T-cell (primary cell): ENCODE measurements at regions not wholly inside any gene's neighbourhood (a gene's known extent, or its start where the extent isn't known, plus 50 kb on each side); places are given as distances from the start of the nearest gene placed in this dataset.

Experiments used
- ATAC-seq, 4 experiments: fragments of 200-7000 bp in 3 of 4; fragments of 150-1000 bp in 1 of 4; cut with Tn5 transposase; replicated peaks in 1 of 4; 1 replicate in 3 of 4; 2 replicates in 1 of 4; pipeline ENCODE4 v1.10.0; 2021; ENCODE audit warnings: moderate library complexity in 3 of 4, mild to moderate bottlenecking in 2 of 4, moderate number of reproducible peaks in 1 of 4
- CTCF ChIA-PET, 2 donors: fragments of 300-600 bp; sonication (Branson Sonifier 250); formaldehyde crosslinking; loops; one replicate each; lab custom pipeline; 2022; ENCODE audit warnings: antibody characterized with exemption in 2 of 2; lab: Charles Lee
- POLR2A ChIA-PET, 2 donors: fragments of 300-600 bp; sonication (Branson Sonifier 250); formaldehyde crosslinking; loops; one replicate each; lab custom pipeline; 2022; ENCODE audit warnings: antibody characterized with exemption in 2 of 2; lab: Charles Lee
- DNase-seq, 35 experiments: peaks; one replicate each; pipeline versions ENCODE4 v3.0.0 to v3.0.0-alpha.2; 2013 to 2023
- H3K27ac ChIP-seq: one replicate; pipeline ENCODE4 v1.5.1; 2013; ENCODE audit warnings: low read length
- H3K27me3 ChIP-seq, 2 experiments: replicated peaks in 1 of 2; 1 replicate in 1 of 2; 2 replicates in 1 of 2; pipeline versions ENCODE4 v1.6.1 to v1.7.0; 2013; ENCODE audit warnings: low read length in 1 of 2, mixed read lengths in 1 of 2; ENCODE audit not compliant: control insufficient read depth in 2 of 2, insufficient read depth in 2 of 2; ENCODE audit errors: extremely low read depth in 1 of 2
- H3K36me3 ChIP-seq, 2 donors: 1 replicate in 1 of 2; 2 replicates in 1 of 2; pipeline versions ENCODE4 v1.6.1 to v1.7.0; 2013; ENCODE audit warnings: low read length in 1 of 2; ENCODE audit not compliant: control insufficient read depth in 2 of 2, insufficient read depth in 1 of 2; ENCODE audit errors: extremely low read depth in 1 of 2
- H3K4me1 ChIP-seq, 2 experiments: 1 replicate in 1 of 2; 2 replicates in 1 of 2; pipeline versions ENCODE4 v1.6.1 to v1.7.0; 2013; ENCODE audit warnings: low read length in 2 of 2, mixed read lengths in 1 of 2; ENCODE audit not compliant: insufficient read depth in 2 of 2, control insufficient read depth in 1 of 2; ENCODE audit errors: extremely low read depth in 1 of 2
- H3K4me3 ChIP-seq, 2 donors: 1 replicate in 1 of 2; 2 replicates in 1 of 2; pipeline versions ENCODE4 v1.5.1 to v1.7.0; 2013; ENCODE audit warnings: mild to moderate bottlenecking in 2 of 2, low read length in 1 of 2, moderate library complexity in 1 of 2; ENCODE audit not compliant: control insufficient read depth in 1 of 2; ENCODE audit errors: extremely low read depth in 1 of 2
- H3K9me3 ChIP-seq: 2 replicates; pipeline ENCODE4 v1.7.0; 2013
- H3K27ac Mint-ChIP-seq, 2 donors: one replicate each; pipeline ENCODE4 v1.8.0; 2020 to 2021; ENCODE audit warnings: mild to moderate bottlenecking in 2 of 2, mixed read lengths in 2 of 2
- H3K27me3 Mint-ChIP-seq, 2 donors: one replicate each; pipeline ENCODE4 v1.8.0; 2021 to 2022; ENCODE audit warnings: mixed read lengths in 2 of 2
- H3K36me3 Mint-ChIP-seq: one replicate; pipeline ENCODE4 v1.8.0; 2021; ENCODE audit warnings: mixed read lengths
- H3K4me1 Mint-ChIP-seq, 3 donors: one replicate each; pipeline ENCODE4 v1.8.0; 2020 to 2022; ENCODE audit warnings: mixed read lengths in 3 of 3, mild to moderate bottlenecking in 1 of 3
- H3K4me3 Mint-ChIP-seq, 3 donors: one replicate each; pipeline ENCODE4 v1.8.0; 2020 to 2022; ENCODE audit warnings: mild to moderate bottlenecking in 3 of 3, mixed read lengths in 3 of 3, moderate library complexity in 3 of 3
- H3K9me3 Mint-ChIP-seq, 3 donors: one replicate each; pipeline ENCODE4 v1.8.0; 2020 to 2022; ENCODE audit warnings: mixed read lengths in 3 of 3
- WGBS: methylation state at CpG from one replicate; pipeline ENCODE4 v1.1.5; 2013; ENCODE audit warnings: missing lambda C conversion rate; ENCODE audit not compliant: insufficient coverage; 5-methylcytosine and 5-hydroxymethylcytosine counted together

- Mint-ChIP-seq H3K36me3 (no peaks in the 10 kb centered on the region), H3K4me3 (no peak overlapping the region), H3K9me3 (peaks cover 3 to 22% (median 9%) of the 10 kb centered on the region in 3 donors), H3K4me1 (no peaks in the 10 kb centered on the region), H3K27ac (no peak overlapping the region), H3K27me3 (no peaks in the 10 kb centered on the region)
- no peaks in the 10 kb centered on the region for H3K27me3 ChIP-seq
- H3K4me1 ChIP-seq = no peaks in the 10 kb centered on the region
- no CpG with 5 or more reads among the region's 4 CpGs for WGBS
- CTCF ChIA-PET = no interaction called here
- POLR2A ChIA-PET = no interaction called here
- DNase-seq = no peak
- no peak overlapping the region for H3K4me3 ChIP-seq
- no peaks in the 10 kb centered on the region for H3K36me3 ChIP-seq
- no peak for ATAC-seq
- no peak overlapping the region for H3K27ac ChIP-seq
- H3K9me3 ChIP-seq = no peaks in the 10 kb centered on the region
These were observed 839.2 kb downstream of the SLC6A15 start for GRCh38 chr12:84073401-84073800.

GRCh38 chr12:84072961-84073360 is 839.6 kb downstream of the SLC6A15 start:
- POLR2A ChIA-PET = no interaction called here
- no peaks in the 10 kb centered on the region for H3K9me3 ChIP-seq
- H3K36me3 Mint-ChIP-seq = no peaks in the 10 kb centered on the region

GRCh38 chr12:84070292-84070691 is 842.3 kb downstream of the SLC6A15 start:
- WGBS = 74% methylated on average over 3 of the region's 4 CpGs
- Mint-ChIP-seq H3K27me3 (no peaks in the 10 kb centered on the region), H3K4me3 (no peak overlapping the region), H3K27ac (no peak overlapping the region), H3K4me1 (no peaks in the 10 kb centered on the region), H3K36me3 (no peaks in the 10 kb centered on the region), H3K9me3 (peaks cover 3 to 22% (median 13%) of the 10 kb centered on the region in 3 donors)
- CTCF ChIA-PET = no interaction called here
- no peaks in the 10 kb centered on the region for H3K27me3 ChIP-seq
- no peak overlapping the region for H3K4me3 ChIP-seq
- no peaks in the 10 kb centered on the region for H3K4me1 ChIP-seq
- no peak overlapping the region for H3K27ac ChIP-seq
- POLR2A ChIA-PET = no interaction called here
- H3K9me3 ChIP-seq = no peaks in the 10 kb centered on the region
- DNase-seq = no peak
- no peaks in the 10 kb centered on the region for H3K36me3 ChIP-seq
- ATAC-seq = no peak

More at GRCh38 chr12:84072961-84073360, 839.6 kb downstream of the SLC6A15 start:
- CTCF ChIA-PET = no interaction called here
- Mint-ChIP-seq H3K4me1 (no peaks in the 10 kb centered on the region), H3K9me3 (peaks cover 0 to 22% (median 9%) of the 10 kb centered on the region in 3 donors), H3K27me3 (no peaks in the 10 kb centered on the region), H3K27ac (no peak overlapping the region), H3K4me3 (no peak overlapping the region)
- DNase-seq (no peak), ATAC-seq (no peak)
- Histone ChIP-seq H3K4me3 (no peak overlapping the region), H3K4me1 (no peaks in the 10 kb centered on the region), H3K27ac (no peak overlapping the region), H3K36me3 (no peaks in the 10 kb centered on the region), H3K27me3 (no peaks in the 10 kb centered on the region)

GRCh38 chr12:84069699-84070098 is 842.9 kb downstream of the SLC6A15 start:
- ATAC-seq (no peak), DNase-seq (no peak)
- POLR2A ChIA-PET = no interaction called here
- WGBS = no CpG with 5 or more reads among the region's 1 CpG
- Mint-ChIP-seq H3K27me3 (no peaks in the 10 kb centered on the region), H3K27ac (no peak overlapping the region), H3K9me3 (peaks cover 3 to 22% (median 19%) of the 10 kb centered on the region in 3 donors), H3K4me1 (no peaks in the 10 kb centered on the region), H3K36me3 (no peaks in the 10 kb centered on the region), H3K4me3 (no peak overlapping the region)
- H3K4me3 ChIP-seq = no peak overlapping the region
- H3K27ac ChIP-seq = no peak overlapping the region
- CTCF ChIA-PET = no interaction called here
- no peaks in the 10 kb centered on the region for H3K27me3 ChIP-seq
- H3K9me3 ChIP-seq = no peaks in the 10 kb centered on the region
- no peaks in the 10 kb centered on the region for H3K36me3 ChIP-seq
- no peaks in the 10 kb centered on the region for H3K4me1 ChIP-seq

DNA sequence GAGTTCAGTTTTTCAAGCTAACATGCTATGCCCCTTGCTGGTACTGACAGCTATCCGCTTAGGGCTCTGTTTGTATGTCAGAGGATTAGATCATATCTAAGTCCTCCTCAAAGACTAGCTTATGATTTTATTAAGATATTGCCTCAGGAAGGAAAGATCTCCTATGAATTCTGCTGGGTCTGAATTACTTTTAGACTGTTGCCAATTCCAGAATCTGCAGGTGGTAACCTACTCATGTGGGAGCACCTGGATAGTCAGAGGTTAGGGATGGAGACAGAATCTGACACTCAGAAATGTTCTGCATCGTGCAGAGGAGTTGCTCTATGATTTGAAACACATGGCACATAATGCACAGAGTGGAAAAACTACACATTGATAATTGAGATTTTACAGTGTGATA is 843.4 kb downstream of the SLC6A15 start:
- Mint-ChIP-seq H3K9me3 (peaks cover 3 to 22% (median 21%) of the 10 kb centered on the region in 3 donors), H3K27me3 (no peaks in the 10 kb centered on the region), H3K36me3 (no peaks in the 10 kb centered on the region), H3K27ac (no peak overlapping the region), H3K4me3 (no peak overlapping the region), H3K4me1 (no peaks in the 10 kb centered on the region)
- Histone ChIP-seq H3K36me3 (no peaks in the 10 kb centered on the region), H3K27me3 (no peaks in the 10 kb centered on the region), H3K27ac (no peak overlapping the region), H3K9me3 (no peaks in the 10 kb centered on the region), H3K4me1 (no peaks in the 10 kb centered on the region), H3K4me3 (no peak overlapping the region)
- ChIA-PET POLR2A (no interaction called here), CTCF (no interaction called here)
- DNase-seq = no peak
- no peak for ATAC-seq
- WGBS = no CpG with 5 or more reads among the region's 2 CpGs

DNA sequence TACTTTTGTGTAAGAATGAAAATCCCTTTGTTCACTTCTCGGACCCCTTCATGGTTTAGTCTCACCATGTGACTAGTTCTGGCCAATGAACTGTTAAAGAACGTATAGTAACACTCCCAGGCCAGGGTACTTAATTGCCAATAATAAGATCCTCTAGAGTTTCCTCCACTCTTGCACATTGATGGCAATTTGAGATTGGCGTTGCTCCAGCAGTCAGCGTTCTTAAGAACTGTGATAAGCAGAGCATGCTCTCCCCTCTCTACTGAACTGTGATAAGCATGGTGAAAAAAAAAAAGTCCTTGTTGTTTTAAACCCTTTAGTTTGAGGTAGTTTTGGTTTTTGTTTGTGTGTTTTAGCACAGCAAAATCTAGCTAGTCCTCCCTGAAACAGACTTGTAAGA is 854.5 kb downstream of the SLC6A15 start:
- Mint-ChIP-seq H3K27ac (no peak overlapping the region), H3K36me3 (no peaks in the 10 kb centered on the region), H3K27me3 (no peaks in the 10 kb centered on the region), H3K4me1 (no peaks in the 10 kb centered on the region), H3K9me3 (peaks cover 5 to 18% (median 7%) of the 10 kb centered on the region in 3 donors), H3K4me3 (no peak overlapping the region)
- H3K36me3 ChIP-seq = no peaks in the 10 kb centered on the region
- no peak for DNase-seq
- ChIA-PET POLR2A (no interaction called here), CTCF (interaction anchor here in 1 of 2 donors (0.7 kb wide), 1 partner anchor 1933 kb away, joined by 3 read pairs; no protein-coding TSS in a partner anchor)
- no peaks in the 10 kb centered on the region for H3K27me3 ChIP-seq
- no peak overlapping the region for H3K27ac ChIP-seq
- WGBS = 82% methylated on average over 2 of the region's 4 CpGs
- H3K4me1 ChIP-seq = no peaks in the 10 kb centered on the region
- no peaks in the 10 kb centered on the region for H3K9me3 ChIP-seq
- no peak for ATAC-seq
- no peak overlapping the region for H3K4me3 ChIP-seq

DNA sequence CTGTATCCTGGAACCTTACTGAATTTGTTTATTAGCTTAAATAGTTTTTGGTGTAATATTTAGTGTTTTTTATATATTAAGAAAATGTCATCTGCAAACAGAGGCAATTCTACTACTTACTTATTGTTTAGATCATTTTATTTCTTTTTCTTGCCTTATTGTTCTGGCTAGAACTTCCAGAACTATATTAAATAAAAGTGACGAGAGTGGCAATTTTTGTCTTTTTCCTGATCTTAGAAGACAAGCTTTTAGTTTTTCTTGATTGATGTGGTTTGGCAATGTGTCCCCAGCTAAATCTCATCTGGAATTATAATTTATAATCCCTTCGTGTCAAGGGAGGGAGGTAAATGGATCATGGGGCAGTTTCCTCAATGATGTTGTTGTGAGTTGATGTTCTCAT is 857.8 kb downstream of the SLC6A15 start:
- Mint-ChIP-seq H3K9me3 (peaks cover 3 to 17% (median 5%) of the 10 kb centered on the region in 3 donors), H3K27ac (no peak overlapping the region), H3K4me1 (no peaks in the 10 kb centered on the region), H3K36me3 (no peaks in the 10 kb centered on the region), H3K4me3 (no peak overlapping the region), H3K27me3 (no peaks in the 10 kb centered on the region)
- no CpG with 5 or more reads among the region's 2 CpGs for WGBS
- no peak for DNase-seq
- Histone ChIP-seq H3K27ac (no peak overlapping the region), H3K36me3 (no peaks in the 10 kb centered on the region), H3K27me3 (no peaks in the 10 kb centered on the region), H3K4me1 (no peaks in the 10 kb centered on the region), H3K9me3 (no peaks in the 10 kb centered on the region), H3K4me3 (no peak overlapping the region)
- CTCF ChIA-PET = interaction anchor here in 1 of 2 donors (0.7 kb wide), 1 partner anchor 9 kb away, joined by 3 read pairs; no protein-coding TSS in a partner anchor
- POLR2A ChIA-PET = no interaction called here
- ATAC-seq = no peak
